NCI-H2171 treated with DMSO at 0.1 percent for 48 hours (cell line): ENCODE measurements at regions not wholly inside any gene's neighbourhood (a gene's known extent, or its start where the extent isn't known, plus 50 kb on each side); places are given as distances from the start of the nearest gene placed in this dataset.

Experiments used
- DNase-seq: peaks from one replicate; lab custom pipeline; 2025; lab: John Stamatoyannopoulos, UW

DNA sequence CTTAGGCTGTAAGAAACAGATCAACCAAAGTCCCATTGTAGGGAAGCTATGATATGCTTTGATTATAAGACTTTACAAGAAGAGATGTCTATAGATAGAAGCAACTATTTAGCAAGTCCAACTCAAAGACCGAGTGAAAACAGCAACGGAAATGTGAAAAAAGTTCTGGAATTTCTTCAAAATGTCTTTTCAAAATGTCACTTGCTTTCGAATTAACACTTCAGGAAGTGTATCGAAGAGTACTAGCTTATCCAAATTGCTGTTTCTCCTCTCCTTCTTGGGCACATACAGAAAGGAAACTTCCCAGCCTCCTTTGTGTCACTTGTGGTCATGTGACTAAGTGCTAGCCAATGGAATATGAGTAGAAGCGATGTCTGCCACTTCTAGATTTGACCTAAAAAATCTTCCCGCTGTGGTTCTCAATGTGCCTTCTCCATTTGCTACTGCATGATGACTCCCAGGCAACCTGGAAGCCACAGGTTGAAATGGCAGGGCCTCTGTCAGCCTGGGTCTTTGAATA lies 89.9 kb downstream of the TSEN15 start:
- no peak for DNase-seq

DNA sequence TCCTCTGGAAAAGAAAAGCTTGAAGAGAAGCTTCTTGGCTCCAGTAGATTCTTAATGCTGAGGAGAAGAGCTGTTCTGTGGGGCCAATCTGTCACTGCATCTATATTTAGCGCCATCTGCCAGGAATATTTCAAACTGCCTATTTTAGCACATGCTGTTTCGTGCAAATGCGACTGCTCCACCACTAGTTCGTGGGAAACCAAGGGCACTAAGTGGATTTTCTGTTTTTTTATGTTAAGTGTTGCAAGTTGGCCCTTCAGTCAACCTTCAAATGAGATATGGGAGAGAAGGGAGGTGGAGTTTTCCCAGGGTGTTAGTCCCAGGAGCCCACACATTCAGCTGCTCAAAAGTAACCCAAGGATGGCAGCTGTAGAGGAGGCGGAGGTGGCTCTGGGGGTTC lies 91.9 kb downstream of the TSEN15 start:
- peak; percentile 90 for DNase-seq

DNA sequence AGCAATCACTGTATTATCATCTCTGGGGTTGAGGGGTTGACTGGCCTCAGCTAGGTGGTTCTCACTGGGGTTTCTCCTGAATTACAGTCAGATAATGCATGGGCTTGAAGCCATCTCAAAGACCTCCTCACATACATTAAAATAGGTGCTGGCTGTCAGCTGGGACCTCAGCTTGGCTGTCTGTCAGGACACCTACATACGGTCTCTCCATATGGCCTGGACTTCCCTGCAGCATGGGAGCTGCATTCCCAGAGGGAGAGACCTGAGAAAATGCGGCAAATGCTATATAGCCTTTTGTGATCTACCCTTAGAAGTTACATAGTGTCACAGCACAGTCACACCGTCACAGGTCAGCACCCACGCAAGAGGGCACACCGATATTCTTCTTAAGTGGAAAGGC lies 93.6 kb downstream of the TSEN15 start:
- no peak for DNase-seq

DNA sequence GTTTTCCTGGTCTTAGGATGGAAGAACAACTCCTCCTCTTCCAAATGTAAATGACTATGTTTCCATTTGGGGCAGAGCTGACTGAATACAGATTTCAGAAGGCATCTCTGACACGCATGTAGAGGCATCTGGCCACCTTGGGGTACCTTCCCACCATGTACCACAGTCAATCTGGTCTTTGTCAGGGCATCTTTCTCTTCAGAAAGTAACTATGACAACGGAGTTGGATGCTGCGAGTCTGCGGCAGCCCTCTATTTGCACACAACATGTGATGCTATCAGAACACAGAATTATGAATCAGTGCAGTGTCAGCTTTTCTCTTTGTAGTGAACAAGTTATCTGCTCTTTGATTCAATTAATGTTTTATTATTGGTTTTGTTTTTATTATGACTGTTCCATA lies 94.7 kb downstream of the TSEN15 start:
- no peak for DNase-seq

DNA sequence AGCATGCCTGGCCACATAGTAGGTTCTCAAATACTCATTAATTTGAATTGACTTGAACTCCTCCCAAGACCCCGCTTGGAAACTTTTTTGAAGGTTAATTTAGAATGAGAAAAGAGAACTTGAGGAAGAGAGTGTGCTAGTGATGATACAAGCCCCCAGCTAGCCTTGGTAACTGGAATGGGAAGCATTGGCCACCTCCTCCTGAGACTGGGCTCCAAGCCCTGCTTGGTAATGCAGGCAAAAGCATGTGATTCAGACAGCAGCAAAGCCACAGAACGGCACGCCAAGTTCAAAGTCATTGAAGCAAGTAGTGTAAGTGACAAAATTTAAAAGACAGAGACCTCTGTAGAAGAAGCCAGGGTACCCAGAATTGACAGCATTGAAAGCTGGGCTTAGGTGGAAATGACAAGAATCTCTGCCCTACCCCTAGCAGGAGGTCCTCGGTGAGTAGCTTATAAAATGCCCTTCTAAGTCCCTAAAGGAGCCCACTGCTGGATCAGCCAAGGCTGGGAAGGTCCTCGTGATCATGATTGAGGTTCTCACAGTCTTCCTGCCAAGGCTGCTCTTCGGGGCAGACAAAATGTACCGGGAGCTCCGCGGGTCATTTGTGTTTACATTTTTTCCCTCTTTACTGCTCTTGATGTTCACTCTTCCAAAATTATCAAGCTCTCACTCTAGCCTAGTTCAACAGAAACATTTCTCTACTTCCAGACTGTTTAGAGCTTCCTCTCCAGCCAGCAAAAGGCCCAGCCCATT lies 99.4 kb downstream of the TSEN15 start:
- no peak for DNase-seq

DNA sequence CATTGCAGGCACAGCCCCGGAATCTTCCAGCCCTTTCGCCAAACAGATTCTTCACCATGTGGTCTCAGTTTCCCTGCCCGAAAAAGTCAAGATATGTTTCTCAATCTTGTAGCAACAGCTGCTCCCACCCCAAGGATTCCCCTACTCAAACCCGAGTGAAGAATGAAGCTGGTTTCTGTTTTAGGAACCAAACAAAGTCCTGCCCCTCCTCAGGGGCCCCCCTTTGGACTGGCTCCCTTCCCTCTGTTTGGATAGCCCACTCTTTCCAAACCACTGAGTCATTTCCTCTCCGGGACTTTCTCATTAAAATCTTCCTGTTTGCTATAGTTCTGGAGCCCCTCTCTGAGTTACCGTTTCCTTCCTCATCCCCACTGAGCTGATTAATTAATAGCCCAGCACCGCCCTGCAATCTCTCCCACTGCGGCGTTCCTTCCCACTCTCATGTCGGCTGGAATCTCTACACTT lies 100.9 kb downstream of the TSEN15 start:
- DNase-seq: no peak

DNA sequence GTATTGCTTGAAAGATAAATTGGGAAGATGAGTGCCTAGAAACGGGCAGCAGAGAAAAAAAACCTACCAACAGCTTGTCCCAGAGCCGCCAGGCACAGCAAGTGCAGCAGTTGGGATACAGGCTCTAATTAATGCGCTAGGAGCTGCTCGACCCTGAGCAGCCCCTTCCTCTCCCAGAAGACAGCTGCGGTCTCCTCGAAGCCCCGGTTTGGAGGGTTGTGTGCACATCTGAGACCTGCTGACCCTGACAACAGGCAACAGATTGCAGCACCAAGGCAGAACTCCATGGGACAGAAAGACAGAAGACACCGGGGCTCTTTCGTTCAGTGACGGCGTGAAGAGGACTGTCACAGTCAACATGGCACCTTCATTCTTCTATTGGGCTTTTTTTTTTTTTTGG lies 101.4 kb downstream of the TSEN15 start:
- peak; percentile 46 for DNase-seq

DNA sequence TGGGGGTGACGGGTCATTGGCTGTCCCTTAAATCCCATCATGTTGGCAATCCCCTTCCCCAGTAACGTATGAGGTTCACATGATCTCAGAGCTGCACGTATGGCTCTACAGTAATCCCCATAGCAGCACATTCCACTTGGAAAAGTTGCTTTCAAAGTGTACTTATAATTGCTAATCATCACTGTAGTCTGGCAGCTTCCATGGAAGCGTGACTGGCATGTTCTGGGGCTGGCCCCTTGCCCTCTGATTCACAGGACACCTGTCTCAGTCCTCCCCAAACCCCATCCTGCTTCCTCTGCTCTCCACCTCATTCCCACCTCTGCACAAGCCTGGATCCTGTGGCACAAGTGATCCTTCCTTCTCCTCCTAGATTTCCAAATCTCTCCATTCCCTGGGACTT lies 102.2 kb downstream of the TSEN15 start:
- DNase-seq: no peak

DNA sequence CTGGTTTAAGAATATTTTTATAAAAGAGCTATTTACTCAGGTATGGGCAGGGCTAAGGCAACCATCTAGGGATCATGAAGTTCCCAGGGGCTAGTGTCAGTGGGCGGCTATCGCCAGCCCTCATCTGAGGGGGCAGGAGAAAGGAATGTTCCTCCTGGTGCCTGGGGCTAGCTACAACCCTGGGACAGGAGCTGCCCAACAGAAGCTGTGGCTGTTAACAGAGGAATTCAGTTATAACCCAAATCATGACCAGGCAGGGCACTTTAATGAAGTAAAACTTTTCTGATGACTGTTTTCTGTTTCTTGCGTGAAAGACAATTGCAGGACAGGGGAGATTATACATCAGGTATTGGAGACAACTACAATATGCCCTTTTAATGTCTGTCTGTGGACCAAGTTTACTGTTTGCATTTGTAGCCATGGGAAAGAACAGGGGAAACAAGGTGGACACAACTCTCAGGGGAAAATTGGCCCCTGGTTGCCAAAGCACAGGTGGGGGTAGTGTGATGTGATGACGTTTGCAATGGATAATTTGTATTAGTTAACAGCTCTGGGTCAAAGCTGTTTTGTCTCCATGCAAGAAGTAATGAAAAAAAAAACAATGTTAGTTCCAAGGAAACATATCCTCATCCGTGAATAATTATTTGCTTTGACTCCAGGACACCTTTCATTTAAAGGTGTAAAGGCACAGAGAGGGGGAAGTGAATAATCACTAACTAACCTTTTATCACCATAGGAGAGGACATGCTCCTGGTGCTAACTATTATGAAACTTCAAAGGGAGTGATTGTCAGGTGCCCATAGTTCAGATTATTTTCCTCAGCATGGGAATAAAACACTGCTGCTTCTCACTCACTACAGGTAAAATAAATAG lies 105.2 kb downstream of the TSEN15 start:
- no peak for DNase-seq

DNA sequence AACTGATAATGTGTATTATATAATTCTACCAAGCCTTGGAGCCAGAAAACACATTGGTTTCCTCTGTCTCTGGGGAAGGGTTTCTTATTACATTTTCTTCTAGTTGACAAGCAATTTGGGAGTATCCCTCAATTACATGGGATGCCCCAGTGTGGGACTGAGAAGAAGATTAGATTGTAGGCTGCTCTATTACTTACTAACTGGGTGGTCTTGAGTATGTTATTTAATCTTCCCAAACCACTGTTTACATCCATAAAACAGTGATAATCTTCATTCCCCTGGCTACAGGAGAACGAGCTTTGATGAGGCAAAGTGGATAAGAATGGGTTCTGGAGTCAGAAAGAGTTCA lies 105.8 kb downstream of the TSEN15 start:
- DNase-seq: peak; percentile 8

DNA sequence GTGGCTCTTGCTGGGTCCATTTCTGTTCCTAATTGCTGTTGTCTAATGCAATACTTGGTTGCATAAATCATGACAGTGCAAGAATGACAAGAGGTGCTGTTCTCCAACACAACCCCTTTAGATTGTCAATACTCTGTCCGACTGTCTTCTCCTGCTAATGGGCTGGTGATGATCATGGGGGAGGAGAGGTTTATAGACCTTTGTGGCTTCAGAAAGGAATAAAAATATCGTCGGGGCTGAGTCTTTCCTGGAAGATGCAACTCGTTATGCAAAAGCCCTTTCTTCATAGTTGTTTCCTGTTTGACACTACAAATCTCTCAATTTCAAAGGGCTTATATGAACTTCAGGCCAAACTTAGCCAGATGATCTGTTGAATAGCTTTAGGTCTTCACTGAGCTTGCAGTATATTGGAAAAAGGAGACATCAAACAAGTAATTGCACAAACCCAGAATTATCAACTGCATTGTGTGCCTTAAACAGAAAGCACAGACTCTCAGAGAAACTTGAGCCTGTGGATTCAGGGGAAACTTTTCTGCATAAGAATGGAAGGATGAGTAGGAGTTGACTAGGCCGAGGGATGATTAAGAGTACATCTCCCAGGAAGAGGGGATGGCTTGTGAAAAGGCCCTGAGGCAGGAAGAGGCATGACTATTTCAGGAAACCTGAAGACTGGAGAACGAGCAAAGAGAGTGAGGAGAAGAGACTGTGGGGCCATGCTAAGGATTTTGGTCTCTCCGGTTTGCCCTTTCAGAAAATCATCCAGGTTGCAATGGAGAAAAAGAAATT lies 107.6 kb downstream of the TSEN15 start:
- no peak for DNase-seq

DNA sequence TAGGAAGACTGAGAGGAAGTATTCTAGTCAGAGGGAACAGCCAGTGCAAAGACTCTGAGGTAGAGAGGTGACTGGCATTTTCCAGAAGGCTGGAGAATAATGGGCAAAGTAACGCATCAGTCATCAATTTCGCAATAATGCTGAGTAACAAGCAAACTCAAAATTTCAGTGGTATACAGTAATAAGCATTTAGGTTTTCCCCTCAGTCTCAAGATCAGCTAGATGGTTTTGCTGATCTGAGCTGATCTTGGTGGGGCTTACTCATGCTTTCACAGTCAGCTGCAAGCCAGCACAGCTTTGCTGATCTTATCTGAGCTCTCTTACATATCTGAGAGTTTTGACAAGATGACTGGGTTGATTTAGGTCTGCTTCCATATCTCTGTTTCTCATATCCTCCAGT lies 108.7 kb downstream of the TSEN15 start:
- DNase-seq: no peak

DNA sequence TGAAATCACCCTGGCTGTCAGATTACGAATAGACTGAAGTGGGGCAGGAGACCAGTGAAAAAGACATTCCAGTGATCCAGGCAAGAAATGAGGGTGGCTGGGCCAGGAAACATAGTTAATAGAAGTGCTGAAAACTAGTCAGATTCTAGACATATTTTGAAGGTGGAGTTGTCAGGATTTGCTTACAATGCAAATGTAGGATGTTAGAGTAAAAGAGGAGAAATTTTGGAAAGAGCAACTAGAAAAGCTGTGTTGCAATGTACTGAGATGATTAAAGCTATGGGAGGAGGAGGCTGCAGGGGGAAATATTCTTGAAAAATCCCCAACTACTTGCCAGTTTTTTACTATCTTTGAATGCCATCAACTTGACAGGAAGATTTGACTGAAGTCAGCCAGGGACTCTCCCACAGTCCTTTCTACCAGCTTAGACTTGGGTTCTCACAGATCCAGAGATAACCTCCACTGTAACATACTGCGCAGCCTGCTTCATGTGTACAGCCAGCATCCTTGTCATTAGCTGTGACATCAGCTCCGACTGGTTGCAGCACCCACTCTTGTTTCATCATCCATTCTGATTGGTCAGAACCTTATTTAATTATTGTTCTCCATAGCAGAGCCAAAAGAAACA lies 109.7 kb downstream of the TSEN15 start:
- no peak for DNase-seq

DNA sequence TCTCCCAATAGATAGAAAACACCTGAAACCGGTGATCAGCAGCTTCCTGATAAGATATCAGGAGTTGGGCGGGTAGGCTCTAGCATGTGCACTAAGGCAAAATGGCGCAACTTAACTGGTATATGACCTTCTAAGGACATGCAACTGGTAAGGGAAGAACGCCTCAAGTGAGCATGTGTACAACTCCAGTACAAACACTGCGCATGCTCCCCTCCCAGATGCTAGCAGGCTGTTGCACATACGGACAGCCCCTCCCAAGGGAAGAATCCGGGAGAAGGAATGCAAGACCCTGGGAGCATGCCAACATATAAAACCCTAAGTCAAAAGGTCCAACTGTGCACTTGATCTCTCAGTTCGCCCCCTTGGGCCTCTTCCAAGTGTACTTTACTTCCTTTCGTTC lies 110.8 kb downstream of the TSEN15 start:
- peak; percentile 62 for DNase-seq

DNA sequence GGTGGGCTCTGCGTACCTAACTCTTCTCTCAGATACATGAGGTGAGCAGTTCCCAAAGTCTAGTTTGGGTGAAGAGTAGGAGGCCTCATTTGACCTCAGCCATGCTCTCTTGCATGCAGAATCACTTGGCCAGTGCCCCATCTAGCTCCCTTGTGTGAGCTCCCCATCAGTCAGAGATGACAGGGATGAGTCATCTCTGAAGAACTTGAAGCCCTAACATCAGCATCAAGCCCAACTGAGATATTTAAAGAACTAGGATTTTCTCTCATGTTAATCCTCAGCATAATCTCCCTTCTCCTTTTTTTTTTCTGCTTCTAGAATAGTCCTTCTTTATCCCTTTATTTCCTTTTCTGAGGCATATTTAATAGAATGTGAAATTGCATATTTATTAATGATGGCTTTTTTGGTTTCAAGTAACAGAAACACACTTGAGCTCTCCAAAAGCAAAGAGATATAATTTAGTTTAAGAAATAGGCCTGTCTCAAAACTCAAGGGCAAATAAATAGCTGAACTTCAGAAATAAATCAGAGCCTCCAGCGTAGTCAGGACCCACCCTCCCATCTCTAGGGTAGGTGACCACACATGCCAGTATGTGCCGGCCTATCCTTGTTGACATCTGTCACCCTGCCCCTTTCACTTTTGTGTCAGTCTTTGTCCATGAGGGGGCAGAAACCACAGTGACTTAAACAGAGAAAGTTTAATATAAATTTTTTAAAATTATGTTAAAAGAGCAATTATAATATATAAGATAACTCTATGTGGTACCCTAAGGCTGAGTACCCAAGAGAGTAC lies 112.3 kb downstream of the TSEN15 start:
- no peak for DNase-seq

DNA sequence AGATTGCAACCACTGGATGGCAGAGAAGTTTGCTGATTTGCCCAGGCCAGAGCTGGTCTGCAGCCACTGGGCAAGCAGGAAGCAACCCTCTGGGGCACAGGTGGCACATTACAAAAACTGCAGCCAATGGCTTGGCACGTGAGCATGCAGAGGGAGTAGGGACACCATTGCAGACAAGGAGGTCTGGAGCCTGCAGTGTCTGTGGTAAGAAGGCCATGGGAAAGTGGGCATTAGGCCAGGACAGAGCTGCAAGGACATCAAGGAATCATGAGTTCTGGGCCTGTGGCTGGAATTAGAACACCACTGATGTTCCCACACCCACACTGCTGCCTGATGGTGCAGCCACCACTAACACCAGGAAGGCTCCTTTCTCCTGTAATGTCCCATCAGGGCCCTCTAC lies 113.0 kb downstream of the TSEN15 start:
- no peak for DNase-seq

DNA sequence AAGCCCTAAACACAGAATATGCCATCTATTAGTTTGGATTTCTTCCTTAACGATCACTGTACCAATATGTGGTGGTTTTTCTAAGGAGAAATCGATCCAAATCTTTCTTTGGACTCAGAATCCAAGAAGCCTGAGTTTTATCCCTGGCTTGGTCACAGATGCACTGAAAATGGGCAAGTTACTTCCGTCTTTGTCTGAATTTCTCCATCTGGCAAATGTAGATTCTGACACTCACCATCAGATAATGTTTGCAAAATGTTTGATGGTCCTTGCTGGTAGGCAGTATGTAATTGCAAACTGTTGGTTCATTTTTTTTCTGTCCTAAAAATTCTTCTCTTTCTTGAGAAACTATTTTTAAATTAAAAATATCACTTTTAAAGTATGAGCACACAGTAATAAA lies 115.0 kb downstream of the TSEN15 start:
- no peak for DNase-seq

DNA sequence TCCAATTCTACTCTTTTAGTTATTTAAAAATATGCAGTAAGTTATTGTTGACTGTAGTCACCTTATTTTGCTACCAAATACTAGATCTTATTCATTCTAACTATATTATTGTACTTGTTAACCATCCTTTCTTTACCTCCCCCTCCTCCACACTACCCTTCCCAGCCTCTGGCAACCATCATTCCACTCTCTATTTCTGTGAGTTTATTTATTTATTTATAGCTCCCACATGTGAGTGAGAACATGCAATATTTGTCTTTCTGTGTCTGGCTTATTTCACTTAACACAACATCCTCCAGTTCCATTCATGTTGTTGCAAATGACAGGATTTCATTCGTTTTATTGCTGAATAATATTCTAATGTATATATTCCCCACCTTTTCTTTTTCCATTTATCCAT lies 115.8 kb downstream of the TSEN15 start:
- no peak for DNase-seq

DNA sequence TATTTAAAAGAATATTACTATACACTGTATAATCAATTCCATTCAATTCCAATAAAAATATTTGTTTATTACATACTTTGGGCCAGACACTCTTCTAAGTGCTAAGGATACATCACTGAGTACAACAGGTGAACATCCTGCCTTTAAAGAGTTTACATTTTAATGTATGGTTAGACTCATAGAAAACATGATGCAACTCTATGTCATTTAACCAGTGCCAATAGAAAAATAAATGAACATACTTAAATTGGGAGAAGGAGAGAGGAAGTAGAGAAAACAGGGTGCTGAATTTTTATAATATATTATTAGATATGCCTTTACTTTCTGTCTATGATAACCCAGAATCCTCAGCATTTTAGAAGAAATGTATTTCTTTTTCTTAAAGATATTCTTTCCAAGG lies 119.2 kb downstream of the TSEN15 start:
- no peak for DNase-seq

DNA sequence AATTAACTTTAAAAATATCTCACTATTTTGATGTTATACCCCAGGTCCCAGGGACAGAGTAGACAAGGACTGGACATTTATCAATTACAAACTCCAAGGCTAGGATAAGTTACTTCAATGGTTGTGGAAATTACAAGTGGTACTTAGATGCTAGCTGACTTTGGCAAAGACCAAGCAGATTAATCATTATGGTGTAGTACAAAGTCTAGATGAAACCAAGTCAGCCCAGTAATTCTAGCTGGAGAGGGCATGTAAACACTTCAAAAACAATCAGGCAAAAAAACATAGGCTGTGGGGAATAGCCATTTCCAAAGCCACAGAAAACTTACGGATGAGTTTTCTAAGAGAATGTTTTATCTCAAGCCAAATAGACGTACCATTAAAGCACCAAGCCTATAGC lies 124.5 kb downstream of the TSEN15 start:
- DNase-seq: no peak

DNA sequence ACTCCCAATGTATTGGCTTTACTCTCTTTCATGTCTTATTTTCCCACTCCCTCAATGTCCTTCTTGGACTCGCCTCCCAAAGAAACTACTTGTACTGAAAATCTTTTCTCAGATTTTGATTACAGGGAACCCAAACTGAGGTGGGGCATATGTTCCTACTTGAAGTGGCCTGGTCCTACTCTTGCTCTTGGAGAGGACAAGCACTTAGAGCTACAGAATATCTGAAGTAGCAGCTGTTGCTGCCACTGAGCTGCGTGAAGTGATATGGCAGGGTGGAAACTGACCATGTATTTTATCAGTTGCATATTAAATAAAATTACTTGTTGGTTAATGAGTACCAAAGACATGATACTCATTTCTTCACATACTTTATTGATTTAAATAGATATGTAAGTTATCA lies 129.5 kb downstream of the TSEN15 start:
- DNase-seq: no peak
